Mesothelial cell of epicardium (in vitro differentiated cells): ENCODE measurements at regions not wholly inside any gene's neighbourhood (a gene's known extent, or its start where the extent isn't known, plus 50 kb on each side); places are given as distances from the start of the nearest gene placed in this dataset.

Source experiments
- DNase-seq, 2 experiments: peaks; one replicate each; pipeline ENCODE4 v3.0.0; 2021; ENCODE audit warnings: low spot score in 2 of 2; ENCODE audit not compliant: unreplicated experiment in 2 of 2
- H3K27ac Mint-ChIP-seq: 2 replicates; pipeline ENCODE4 v1.8.0; 2021; ENCODE audit warnings: mixed read lengths
- H3K27me3 Mint-ChIP-seq: 2 replicates; pipeline ENCODE4 v1.8.0; 2021; ENCODE audit warnings: low read depth, mixed read lengths
- H3K36me3 Mint-ChIP-seq: 2 replicates; pipeline ENCODE4 v1.8.0; 2021; ENCODE audit warnings: mixed read lengths
- H3K4me1 Mint-ChIP-seq: 2 replicates; pipeline ENCODE4 v1.8.0; 2021; ENCODE audit warnings: mixed read lengths
- H3K4me3 Mint-ChIP-seq: 2 replicates; pipeline ENCODE4 v1.8.0; 2021; ENCODE audit warnings: mild to moderate bottlenecking, moderate library complexity, mixed read lengths
- H3K9me3 Mint-ChIP-seq: 2 replicates; pipeline ENCODE4 v1.8.0; 2021; ENCODE audit warnings: mixed read lengths
- CTCF ChIP-seq: fragments of 200-600 bp; sonication (generic); IDR thresholded peaks from one replicate; pipeline ENCODE4 v1.5.0; 2021; ENCODE audit warnings: antibody characterized with exemption; ENCODE audit not compliant: unreplicated experiment

- no peak overlapping the region for H3K4me3 Mint-ChIP-seq
- DNase-seq = no peak
- no peaks in the 10 kb centered on the region for H3K4me1 Mint-ChIP-seq
- no peak for TF ChIP-seq CTCF
- H3K9me3 Mint-ChIP-seq = peaks cover 4% of the 10 kb centered on the region
- no peak overlapping the region for H3K27ac Mint-ChIP-seq
- no peaks in the 10 kb centered on the region for H3K36me3 Mint-ChIP-seq
- no peaks in the 10 kb centered on the region for H3K27me3 Mint-ChIP-seq
Measured at GRCh38 chr6:164795056-164795815, 514.2 kb downstream of the C6orf118 start.

GRCh38 chr6:164792666-164793065, 516.7 kb downstream of the C6orf118 start:
- Mint-ChIP-seq H3K4me1 (no peaks in the 10 kb centered on the region), H3K36me3 (no peaks in the 10 kb centered on the region), H3K27ac (no peak overlapping the region), H3K27me3 (no peaks in the 10 kb centered on the region), H3K9me3 (peaks cover 4% of the 10 kb centered on the region), H3K4me3 (no peak overlapping the region)
- TF ChIP-seq CTCF = no peak
- DNase-seq = no peak

GRCh38 chr6:164791498-164791897, 517.9 kb downstream of the C6orf118 start:
- TF ChIP-seq CTCF = no peak
- Mint-ChIP-seq H3K9me3 (no peaks in the 10 kb centered on the region), H3K27ac (no peak overlapping the region), H3K4me3 (no peak overlapping the region), H3K36me3 (no peaks in the 10 kb centered on the region), H3K4me1 (no peaks in the 10 kb centered on the region), H3K27me3 (no peaks in the 10 kb centered on the region)
- DNase-seq = no peak

GRCh38 chr6:164763788-164764187, 545.6 kb downstream of the C6orf118 start:
- TF ChIP-seq CTCF = no peak
- no peaks in the 10 kb centered on the region for H3K4me1 Mint-ChIP-seq
- DNase-seq = no peak
- no peak overlapping the region for H3K27ac Mint-ChIP-seq
- peaks cover 42% of the 10 kb centered on the region for H3K9me3 Mint-ChIP-seq
- H3K4me3 Mint-ChIP-seq = no peak overlapping the region
- H3K27me3 Mint-ChIP-seq = no peaks in the 10 kb centered on the region
- H3K36me3 Mint-ChIP-seq = no peaks in the 10 kb centered on the region

GRCh38 chr6:164757451-164757850, 552.0 kb downstream of the C6orf118 start:
- no peak for DNase-seq
- Mint-ChIP-seq H3K36me3 (no peaks in the 10 kb centered on the region), H3K4me1 (no peaks in the 10 kb centered on the region), H3K9me3 (peaks cover 27% of the 10 kb centered on the region), H3K27ac (no peak overlapping the region), H3K4me3 (no peak overlapping the region), H3K27me3 (peaks cover under 1% of the 10 kb centered on the region)
- no peak for TF ChIP-seq CTCF
